ENCODE measurements at regions not wholly inside any gene's neighbourhood (a gene's known extent, or its start where the extent isn't known, plus 50 kb on each side); places are given as distances from the start of the nearest gene placed in this dataset.

DNA sequence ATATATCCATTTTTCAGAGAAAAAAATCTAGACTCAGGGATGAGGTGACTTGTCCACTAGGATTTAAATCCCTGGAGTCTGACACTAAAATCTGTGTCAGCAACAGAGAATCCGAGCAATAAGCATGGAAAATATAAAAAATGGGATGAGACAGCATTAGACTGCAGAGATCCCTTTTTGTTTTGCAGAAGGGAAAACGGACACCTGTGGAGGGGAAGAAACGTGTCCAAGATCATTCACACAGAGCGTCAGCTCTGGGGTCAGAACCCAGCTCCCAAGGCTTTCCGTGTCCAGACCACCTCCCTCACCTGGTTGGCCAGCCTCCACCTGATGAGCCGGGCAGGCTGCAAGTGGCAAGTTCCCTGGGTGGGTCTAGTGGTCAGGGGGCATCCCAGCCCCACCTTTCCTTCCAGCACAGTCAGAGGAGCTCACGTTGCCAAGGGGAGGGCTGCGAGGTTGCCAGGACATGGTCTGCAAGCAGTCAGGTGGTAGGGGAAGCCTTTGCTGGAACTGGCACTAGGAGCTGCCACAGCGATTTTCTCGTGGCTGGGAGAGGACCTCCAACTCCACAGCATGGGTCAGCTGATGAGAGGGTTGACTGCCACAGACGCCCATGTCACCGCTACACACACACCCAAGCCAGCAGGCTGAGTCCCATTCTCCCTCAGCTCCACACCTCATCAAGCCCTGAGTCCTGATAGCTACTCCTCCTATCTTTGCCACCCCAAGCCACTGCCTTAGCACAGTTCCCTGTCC is 65.9 kb upstream of the CPLX2 start:
- no peak for DNase-seq (ENCODE audit: low spot score)

DNA sequence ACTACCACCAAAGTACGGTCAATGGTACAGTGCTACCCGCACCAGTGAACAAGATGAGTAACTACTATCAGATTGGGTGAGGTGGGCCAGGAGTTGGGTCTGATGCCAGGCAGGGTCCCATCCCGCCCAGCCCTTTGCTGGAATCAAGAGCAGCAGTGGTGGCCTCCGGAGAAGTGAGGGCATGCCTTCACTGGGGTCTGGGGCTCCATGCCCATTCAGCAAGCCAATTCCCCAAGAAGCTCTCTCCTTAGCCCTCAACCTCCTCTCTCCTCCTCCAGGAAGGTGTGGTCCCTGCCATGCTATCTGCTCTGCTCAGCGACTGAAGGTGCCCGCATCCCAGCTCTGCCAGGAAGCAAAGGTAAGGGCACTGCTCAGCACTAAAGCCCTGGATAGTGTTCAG is 62.7 kb upstream of the CPLX2 start:
- no peak for DNase-seq (ENCODE audit: low spot score)

DNA sequence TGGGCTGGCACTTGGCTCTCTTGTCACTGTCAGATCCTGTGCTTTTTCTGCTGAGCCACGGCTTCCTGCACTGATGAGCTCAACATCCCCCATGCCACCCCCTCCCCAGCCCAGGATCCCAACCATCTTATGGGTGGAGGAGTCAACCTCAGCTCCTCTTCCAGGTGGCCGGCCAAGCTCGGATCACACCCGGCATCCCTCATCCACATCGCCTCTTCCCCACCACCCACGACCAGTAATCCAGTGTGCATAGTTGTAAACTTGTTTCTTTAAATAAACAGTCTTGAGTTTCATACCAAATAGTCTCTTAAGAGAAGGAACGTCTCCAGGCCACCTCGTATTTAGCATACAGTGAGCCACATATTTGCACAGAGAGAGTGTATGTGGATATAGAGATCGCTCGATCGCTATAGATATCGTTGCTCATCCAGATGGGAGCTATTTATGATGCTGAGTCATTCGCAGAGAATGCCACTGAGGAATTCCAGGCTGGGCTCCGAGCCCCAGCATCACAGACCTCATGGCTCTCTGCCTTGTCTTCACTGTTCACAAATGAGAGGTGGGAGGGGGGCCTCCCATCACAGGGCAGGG is 61.8 kb upstream of the CPLX2 start:
- DNase-seq (ENCODE audit: low spot score) = peak; percentile 94

DNA sequence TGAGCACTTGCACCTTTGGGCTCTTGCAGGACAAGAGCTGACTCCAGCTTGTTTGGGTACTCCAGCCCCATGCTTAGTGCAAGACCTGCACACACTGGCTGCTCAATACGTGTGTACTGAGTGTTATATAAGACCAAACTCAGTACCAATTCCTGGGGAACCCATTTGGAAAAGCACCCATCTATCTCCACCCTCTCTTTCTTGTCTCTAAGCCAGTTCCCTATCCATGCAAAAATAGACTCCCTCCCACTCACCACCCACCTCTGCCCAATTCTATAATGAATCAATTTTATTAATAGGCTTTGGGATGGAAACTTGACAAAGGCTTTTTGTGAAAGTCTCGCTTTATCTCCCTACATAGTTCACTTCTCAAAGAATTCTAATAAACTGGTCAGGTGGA is 60.9 kb upstream of the CPLX2 start:
- no peak for DNase-seq (ENCODE audit: low spot score)

DNA sequence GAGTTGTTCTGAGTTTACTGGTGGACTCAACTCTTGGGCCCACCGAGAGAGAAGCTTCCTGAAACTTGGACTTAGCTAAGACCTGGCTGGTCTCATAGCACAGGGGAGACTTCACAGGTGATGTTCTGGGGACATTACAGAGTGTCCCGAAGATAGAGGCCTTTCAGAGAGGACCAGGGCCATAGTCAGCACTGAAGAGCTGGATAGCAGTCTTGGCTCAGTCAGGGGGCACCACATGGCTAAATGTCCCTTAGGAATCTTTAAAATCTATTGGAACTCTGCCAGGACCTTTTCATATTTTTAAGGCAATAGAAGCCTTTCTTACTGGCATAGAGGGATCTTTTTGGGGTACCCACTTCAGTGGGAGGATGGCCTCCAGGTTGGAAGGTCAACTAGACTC is 59.8 kb upstream of the CPLX2 start:
- DNase-seq (ENCODE audit: low spot score) = no peak

DNA sequence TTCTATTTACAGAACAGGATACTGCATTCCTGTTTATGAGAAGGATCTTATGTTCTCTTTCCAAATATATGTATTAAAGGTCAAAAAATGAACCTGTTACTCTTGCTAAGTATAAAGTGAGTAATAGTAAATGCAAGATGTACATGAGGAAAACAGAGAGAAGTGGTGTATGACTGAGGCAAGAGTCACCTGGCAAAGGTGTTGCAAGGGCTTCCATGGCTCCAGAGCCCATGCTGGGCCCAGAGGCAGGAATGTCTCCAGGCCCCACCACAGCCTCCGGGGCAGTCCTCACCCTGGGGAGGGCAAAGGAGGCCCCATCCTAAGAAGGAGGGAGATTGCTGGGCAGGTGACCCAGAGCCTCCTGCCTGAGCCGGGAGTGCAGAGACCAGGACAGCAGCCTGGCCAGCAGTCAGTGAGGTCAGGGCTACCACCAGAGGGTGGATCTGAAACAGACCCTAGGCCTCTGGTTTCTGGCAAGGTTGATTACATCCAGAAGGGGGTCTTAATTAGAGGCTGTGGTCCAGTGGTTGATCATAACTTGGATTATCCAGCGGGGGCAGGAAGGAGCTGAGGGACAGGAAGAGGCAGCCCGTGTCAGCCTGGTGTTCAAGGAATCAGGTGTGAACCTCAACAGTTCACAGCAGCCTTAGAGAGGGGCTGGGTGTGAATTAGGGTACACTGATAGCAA is 57.3 kb upstream of the CPLX2 start:
- DNase-seq (ENCODE audit: low spot score) = no peak

DNA sequence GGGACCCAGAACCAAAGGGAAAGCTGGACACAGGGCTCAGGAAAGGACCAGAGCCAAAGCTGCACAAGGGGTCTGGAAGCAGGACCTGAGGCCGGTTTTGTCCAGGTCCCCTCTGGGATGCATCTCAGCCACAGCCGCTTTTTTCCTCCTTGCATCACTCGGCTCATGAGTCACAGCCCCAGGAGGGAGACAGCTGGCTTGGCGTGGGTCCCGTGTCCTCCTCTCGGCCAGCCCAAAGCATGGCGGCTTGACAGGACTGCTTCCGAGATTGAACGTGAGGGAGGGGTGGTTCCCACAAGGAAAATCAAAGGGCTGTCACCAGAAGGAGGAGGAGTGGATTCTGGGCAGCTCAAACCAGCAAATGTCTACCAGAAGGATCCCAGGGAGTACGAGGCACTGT is 56.7 kb upstream of the CPLX2 start:
- DNase-seq (ENCODE audit: low spot score) = peak; percentile 96

DNA sequence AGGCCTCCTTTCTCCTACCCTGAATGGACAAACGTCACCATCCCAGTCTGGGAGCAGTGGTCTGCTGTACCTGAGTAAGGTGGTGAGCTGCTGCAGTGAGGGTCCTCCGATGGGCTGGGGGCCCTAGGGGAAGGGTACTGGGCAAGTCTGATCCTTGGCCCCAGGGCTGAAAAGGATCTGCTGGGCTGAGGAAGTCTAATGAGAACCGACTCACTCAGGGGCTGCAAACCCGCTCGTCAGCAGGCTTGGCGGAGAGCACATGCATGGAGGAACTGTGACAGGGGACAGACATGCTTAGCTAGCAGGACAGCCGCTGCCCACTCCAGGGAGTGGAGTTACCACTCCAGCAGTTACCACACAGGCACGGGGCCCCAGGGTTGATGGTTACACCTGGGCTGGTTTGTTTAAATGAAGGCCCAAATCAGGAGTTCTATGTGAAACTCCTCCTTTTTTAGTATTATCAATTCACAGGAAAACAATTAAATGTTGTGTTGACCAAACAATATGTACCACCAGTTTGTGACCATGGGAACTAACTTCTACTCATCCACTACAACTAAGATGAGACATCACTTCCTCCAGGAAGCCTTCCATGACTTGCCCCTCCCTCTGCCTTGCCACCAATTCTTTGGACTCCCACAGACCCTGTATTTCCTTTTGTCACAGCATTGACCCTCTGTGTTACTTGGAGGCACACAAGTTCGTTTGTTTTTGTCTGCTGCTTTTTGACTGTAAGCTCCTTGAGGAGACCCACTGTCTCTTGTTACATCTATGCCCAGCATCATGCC is 56.1 kb upstream of the CPLX2 start:
- no peak for DNase-seq (ENCODE audit: low spot score)

DNA sequence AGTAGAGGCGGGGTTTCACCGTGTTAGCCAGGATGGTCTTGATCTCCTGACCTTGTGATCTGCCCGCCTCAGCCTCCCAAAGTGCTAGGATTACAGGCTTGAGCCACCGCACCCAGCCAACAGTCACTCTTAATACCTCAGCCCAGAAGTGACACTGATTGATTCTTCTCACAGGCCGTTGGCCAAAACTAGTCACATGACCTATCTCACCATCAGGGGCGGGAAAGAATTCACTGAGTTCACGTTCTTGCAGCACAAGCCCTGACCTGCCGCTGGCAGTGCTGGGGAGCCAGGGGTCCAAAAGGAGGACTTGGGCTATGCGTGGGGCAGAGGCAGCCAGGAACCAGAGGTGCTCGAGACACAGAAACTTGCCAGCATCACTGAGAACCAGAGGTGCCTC is 55.0 kb upstream of the CPLX2 start:
- no peak for DNase-seq (ENCODE audit: low spot score)

DNA sequence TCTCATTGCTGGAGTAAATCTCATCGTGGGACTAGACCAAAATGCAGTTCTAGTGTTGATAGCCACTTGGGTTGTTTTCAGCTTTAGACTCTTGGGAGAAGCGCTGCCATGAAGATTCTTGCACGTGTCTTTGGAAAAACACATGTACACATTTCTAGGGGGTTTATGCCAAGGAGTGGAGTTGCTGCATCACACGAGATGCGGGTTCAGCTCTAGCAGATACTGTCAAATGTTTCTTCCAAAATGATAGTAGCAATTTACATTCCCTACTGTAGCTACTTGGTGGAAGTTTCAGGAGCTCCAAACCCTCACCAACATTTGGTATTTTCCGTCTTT is 52.3 kb upstream of the CPLX2 start:
- DNase-seq (ENCODE audit: low spot score) = no peak

DNA sequence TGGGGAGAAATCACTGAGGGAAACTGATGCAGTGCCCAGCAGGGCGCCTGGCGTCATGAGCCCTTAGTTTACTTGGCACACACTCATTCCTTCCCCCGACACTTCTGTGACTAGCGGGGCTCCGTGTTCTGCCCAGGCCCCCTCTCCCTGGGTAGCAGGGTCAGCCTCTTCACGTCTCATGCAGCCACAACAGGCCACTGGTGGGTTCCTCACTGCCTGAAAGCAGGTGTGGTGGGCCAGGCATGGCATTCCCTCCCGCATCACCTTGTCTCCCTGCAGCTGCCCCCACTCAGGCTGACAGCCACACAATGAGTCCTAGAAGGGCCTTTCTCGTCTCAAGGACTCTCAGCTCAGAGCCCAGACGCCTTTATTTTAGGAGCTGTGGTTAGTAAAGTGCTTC is 51.1 kb upstream of the CPLX2 start:
- no peak for DNase-seq (ENCODE audit: low spot score)

All from H4 (cell line).